ENCODE measurements at regions not wholly inside any gene's neighbourhood (a gene's known extent, or its start where the extent isn't known, plus 50 kb on each side); places are given as distances from the start of the nearest gene placed in this dataset.
"Not testable (repeated sequence)": the region's sequence is repeated elsewhere in the genome, so short reads cannot be mapped to it uniquely, and the experiment has no call there.

DNA sequence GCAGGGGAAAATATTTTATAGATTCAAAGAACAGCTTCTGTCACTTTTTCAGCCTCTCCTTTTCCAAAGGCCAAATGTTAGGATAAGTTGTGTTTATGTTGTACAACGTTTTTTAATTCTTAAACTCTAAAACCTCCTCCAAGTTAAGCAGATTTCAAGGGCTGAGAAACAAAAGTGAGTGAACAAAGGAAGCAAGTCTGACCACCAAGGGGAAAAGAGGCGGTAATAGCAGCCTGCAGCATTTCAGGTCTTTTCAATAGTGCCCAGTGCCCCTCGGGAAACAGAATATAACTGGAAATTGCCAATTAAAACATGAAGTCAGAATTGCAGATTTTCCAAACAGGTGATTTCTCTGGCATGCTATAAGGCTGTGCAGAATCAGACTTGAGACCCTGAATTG is 510.0 kb upstream of the HTR2C start:
- TF ChIP-seq, protein P1, sequence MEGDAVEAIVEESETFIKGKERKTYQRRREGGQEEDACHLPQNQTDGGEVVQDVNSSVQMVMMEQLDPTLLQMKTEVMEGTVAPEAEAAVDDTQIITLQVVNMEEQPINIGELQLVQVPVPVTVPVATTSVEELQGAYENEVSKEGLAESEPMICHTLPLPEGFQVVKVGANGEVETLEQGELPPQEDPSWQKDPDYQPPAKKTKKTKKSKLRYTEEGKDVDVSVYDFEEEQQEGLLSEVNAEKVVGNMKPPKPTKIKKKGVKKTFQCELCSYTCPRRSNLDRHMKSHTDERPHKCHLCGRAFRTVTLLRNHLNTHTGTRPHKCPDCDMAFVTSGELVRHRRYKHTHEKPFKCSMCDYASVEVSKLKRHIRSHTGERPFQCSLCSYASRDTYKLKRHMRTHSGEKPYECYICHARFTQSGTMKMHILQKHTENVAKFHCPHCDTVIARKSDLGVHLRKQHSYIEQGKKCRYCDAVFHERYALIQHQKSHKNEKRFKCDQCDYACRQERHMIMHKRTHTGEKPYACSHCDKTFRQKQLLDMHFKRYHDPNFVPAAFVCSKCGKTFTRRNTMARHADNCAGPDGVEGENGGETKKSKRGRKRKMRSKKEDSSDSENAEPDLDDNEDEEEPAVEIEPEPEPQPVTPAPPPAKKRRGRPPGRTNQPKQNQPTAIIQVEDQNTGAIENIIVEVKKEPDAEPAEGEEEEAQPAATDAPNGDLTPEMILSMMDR (IDR thresholded peaks at IDR 0.05; ENCODE audit: insufficient read depth, low read depth, low read length), result no peak
- Histone ChIP-seq H3K36me3 (ENCODE audit: control insufficient read depth, insufficient read depth, low read length) (no peaks in the 10 kb centered on the region), H3K27me3 (ENCODE audit: control insufficient read depth, insufficient read depth, low read length) (no peaks in the 10 kb centered on the region), H3K4me3 (ENCODE audit: low read depth, low read length) (no peak overlapping the region)
- POLR2A ChIA-PET, result no interaction called here
- CTCF ChIA-PET, result no interaction called here
- no peak for DNase-seq (ENCODE audit: low read depth)

DNA sequence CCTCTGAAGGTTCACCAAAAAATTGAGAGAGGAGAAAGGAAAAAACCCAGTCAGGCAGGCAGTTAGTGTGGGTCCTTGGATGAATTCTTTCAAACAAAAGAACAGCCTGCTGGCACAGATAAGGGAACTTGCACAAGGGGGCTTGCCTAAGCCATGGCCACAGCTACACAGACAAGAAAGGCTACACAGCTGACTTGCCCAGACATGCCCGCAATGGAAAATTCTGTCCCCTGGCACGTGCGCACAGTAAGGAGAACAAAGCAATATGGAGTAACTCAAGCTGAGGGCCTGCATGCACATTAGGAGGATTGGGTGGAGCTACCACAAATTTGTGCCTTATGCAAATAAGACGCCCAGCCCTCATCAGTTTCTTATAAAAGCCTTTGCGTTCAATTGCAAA is 512.5 kb upstream of the HTR2C start:
- CTCF ChIA-PET, result no interaction called here

DNA sequence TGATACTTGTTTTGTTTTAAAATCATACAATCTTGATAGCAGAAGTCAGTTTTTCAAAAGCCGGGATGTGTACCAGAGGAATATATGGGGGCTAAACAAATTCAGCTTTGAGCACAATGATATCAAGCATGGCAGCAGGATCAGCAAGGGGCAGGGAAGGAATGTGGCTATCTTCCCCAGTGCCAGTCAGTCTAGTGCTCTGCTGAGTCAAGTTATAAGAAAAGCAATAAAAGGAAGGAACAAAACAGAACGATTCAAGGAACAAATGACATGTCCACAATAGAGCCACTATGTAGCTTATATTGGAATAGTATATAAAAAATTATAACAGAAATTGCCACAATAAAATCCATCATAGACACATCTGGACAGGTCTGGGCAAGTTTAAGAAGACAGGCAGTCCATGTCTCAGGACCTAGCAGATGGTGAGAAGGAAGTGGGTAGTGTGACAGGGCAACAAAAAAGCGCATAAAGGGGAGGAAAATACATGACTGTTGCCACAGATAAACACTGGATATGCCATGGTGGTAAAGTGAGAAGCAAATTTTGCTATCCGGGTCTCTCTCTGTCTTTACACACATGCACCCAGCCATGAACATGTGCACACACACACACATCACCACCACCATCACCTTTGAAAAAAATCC is 518.2 kb upstream of the HTR2C start:
- H3K36me3 ChIP-seq (ENCODE audit: control insufficient read depth, insufficient read depth, low read length), result no peaks in the 10 kb centered on the region
- ChIA-PET CTCF (no interaction called here), POLR2A (no interaction called here)
- no peak overlapping the region for H3K4me3 ChIP-seq (ENCODE audit: low read depth, low read length)
- TF ChIP-seq, protein P1 (IDR thresholded peaks at IDR 0.05; ENCODE audit: insufficient read depth, low read depth, low read length), result no peak
- no peak for DNase-seq (ENCODE audit: low read depth)
- no peaks in the 10 kb centered on the region for H3K27me3 ChIP-seq (ENCODE audit: control insufficient read depth, insufficient read depth, low read length)

More for the DNA sequence above, 512.5 kb upstream of the HTR2C start:
- no peak for DNase-seq (ENCODE audit: low read depth)
- TF ChIP-seq, protein P1 (IDR thresholded peaks at IDR 0.05; ENCODE audit: insufficient read depth, low read depth, low read length), result no peak
- POLR2A ChIA-PET, result no interaction called here
- no peaks in the 10 kb centered on the region for H3K36me3 ChIP-seq (ENCODE audit: control insufficient read depth, insufficient read depth, low read length)
- no peak overlapping the region for H3K4me3 ChIP-seq (ENCODE audit: low read depth, low read length)
- no peaks in the 10 kb centered on the region for H3K27me3 ChIP-seq (ENCODE audit: control insufficient read depth, insufficient read depth, low read length)

DNA sequence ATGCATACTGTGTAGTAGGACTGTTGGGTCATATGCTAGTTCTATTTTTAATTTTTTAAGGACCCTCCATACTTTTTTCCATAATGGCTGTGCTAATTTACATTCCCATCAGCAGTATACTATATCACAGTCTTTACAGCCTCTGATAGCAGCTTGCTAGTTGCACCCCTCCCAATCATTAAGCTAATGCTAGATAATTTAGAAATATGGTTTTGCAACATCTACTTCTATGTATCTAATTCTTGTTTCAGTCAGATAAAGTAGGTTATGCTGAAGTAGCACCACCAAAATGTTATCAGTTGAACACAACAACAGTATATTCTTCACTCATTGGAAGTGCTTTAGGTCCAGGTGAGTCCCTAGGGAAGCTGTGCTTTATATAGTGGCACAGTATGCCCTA is 522.7 kb upstream of the HTR2C start:
- TF ChIP-seq, protein P1 (IDR thresholded peaks at IDR 0.05; ENCODE audit: insufficient read depth, low read depth, low read length), result no peak

DNA sequence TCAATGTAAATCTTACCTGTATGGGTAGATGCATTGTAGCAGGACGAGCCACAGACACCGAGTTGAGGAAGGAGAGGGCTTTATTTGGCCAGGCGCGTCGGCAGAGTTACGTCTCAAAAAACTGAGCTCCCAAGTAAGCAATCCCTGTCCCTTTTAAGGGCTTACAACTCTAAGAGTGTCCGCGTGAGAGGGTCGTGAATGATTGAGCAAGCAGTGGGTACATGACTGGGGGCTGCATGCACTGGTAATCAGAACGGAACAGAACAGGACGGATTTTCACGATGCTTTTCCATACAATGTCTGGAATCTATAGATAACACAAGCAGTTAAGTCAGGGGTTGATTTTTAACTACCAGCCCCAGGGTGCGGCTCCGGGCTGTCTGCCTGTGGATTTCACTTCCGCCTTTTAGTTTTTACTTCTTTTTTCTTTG is 524.9 kb upstream of the HTR2C start:
- Histone ChIP-seq H3K4me3 (ENCODE audit: low read depth, low read length) (no peak overlapping the region), H3K36me3 (ENCODE audit: control insufficient read depth, insufficient read depth, low read length) (no peaks in the 10 kb centered on the region), H3K27me3 (ENCODE audit: control insufficient read depth, insufficient read depth, low read length) (no peaks in the 10 kb centered on the region)
- TF ChIP-seq, protein P1 (IDR thresholded peaks at IDR 0.05; ENCODE audit: insufficient read depth, low read depth, low read length), result no peak
- ChIA-PET POLR2A (no interaction called here), CTCF (no interaction called here)
- no peak for DNase-seq (ENCODE audit: low read depth)

More for the DNA sequence above, 522.7 kb upstream of the HTR2C start:
- ChIA-PET POLR2A (no interaction called here), CTCF (no interaction called here)
- no peak for DNase-seq (ENCODE audit: low read depth)
- H3K27me3 ChIP-seq (ENCODE audit: control insufficient read depth, insufficient read depth, low read length), result no peaks in the 10 kb centered on the region
- H3K36me3 ChIP-seq (ENCODE audit: control insufficient read depth, insufficient read depth, low read length), result no peaks in the 10 kb centered on the region
- no peak overlapping the region for H3K4me3 ChIP-seq (ENCODE audit: low read depth, low read length)

DNA sequence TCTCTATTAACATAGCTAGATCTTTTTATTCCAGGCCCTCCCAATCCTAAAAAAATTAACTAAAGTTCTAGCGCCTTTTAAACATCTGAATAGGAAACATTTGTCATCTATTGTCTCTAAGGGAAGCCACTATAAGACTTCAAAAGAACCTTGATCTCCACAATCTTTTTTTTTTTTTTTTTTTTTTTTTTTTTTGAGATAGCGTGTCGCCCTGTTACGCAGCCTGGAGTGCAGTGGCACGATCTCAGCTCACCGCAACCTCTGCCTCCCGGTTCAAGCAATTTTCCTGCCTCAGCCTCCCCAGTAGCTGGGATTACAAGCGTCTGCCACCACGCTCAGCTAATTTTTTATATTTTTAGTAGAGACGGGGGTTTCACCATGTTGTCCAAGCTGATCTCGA is 526.5 kb upstream of the HTR2C start:
- H3K4me3 ChIP-seq (ENCODE audit: low read depth, low read length); H3K36me3 ChIP-seq (ENCODE audit: control insufficient read depth, insufficient read depth, low read length); CTCF ChIA-PET; POLR2A ChIA-PET; DNase-seq (ENCODE audit: low read depth); H3K27me3 ChIP-seq (ENCODE audit: control insufficient read depth, insufficient read depth, low read length): not testable (repeated sequence)
